ENCODE measurements at regions not wholly inside any gene's neighbourhood (a gene's known extent, or its start where the extent isn't known, plus 50 kb on each side); places are given as distances from the start of the nearest gene placed in this dataset.
A peak's percentile ranks its signal among the peaks of the same experiment; 100 is the strongest.

- no peak overlapping the region for H3K27ac ChIP-seq
- intact Hi-C loops (cut with DNase I), result no loop called here
- peaks cover 12 to 20% of the 10 kb centered on the region in 2 donors for H3K4me1 ChIP-seq
- 35 to 47% methylated on average over 5 of the region's 5 CpGs for WGBS, 2 donors
- DNase-seq, result peak; percentile 22 to 59
- H3K36me3 ChIP-seq, result no peaks in the 10 kb centered on the region
- no peak overlapping the region for H3K4me3 ChIP-seq (replicated peaks in 1 of 3)
- no peak for TF ChIP-seq POLR2A (IDR thresholded peaks at IDR 0.05)
- TF ChIP-seq CTCF (IDR thresholded peaks at IDR 0.05), result no peak
- no peaks in the 10 kb centered on the region for H3K9me3 ChIP-seq
- H3K27me3 ChIP-seq, result no peaks in the 10 kb centered on the region
Observed at GRCh38 chr7:46175221-46175620, 254.1 kb upstream of the IGFBP3 start.

GRCh38 chr7:46174196-46174580, 253.1 kb upstream of the IGFBP3 start:
- Histone ChIP-seq H3K4me1 (peaks cover 12 to 20% of the 10 kb centered on the region in 2 donors), H3K9me3 (no peaks in the 10 kb centered on the region), H3K4me3 (replicated peaks in 1 of 3) (no peak overlapping the region), H3K27ac (peak overlapping the region in 1 of 3 donors; percentile 2), H3K27me3 (no peaks in the 10 kb centered on the region), H3K36me3 (no peaks in the 10 kb centered on the region)
- intact Hi-C loops (cut with DNase I), result no loop called here
- WGBS, 2 donors, result 50 to 62% methylated on average over 2 of the region's 2 CpGs
- TF ChIP-seq POLR2A (IDR thresholded peaks at IDR 0.05) (no peak), CTCF (IDR thresholded peaks at IDR 0.05) (no peak)
- no peak for DNase-seq

GRCh38 chr7:46173476-46174195, 252.6 kb upstream of the IGFBP3 start:
- Histone ChIP-seq H3K9me3 (no peaks in the 10 kb centered on the region), H3K27ac (peak overlapping the region in 2 of 3 donors; percentile 2 to 7), H3K4me1 (peaks cover 12 to 20% of the 10 kb centered on the region in 2 donors), H3K27me3 (no peaks in the 10 kb centered on the region), H3K36me3 (no peaks in the 10 kb centered on the region), H3K4me3 (replicated peaks in 1 of 3) (no peak overlapping the region)
- WGBS, 2 donors, result 42 to 43% methylated on average over 14 of the region's 14 CpGs
- TF ChIP-seq POLR2A (IDR thresholded peaks at IDR 0.05) (no peak), CTCF (IDR thresholded peaks at IDR 0.05) (no peak)
- peak; percentile 54 to 74 for DNase-seq
- intact Hi-C loops (cut with DNase I), result no loop called here

GRCh38 chr7:46170792-46171191, 249.7 kb upstream of the IGFBP3 start:
- 48 to 67% methylated on average over 1 of the region's 1 CpG for WGBS, 2 donors
- Histone ChIP-seq H3K36me3 (no peaks in the 10 kb centered on the region), H3K27ac (no peak overlapping the region), H3K9me3 (no peaks in the 10 kb centered on the region), H3K27me3 (no peaks in the 10 kb centered on the region), H3K4me3 (replicated peaks in 1 of 3) (no peak overlapping the region), H3K4me1 (peaks cover 12 to 20% of the 10 kb centered on the region in 2 donors)
- intact Hi-C loops (cut with DNase I), result no loop called here
- TF ChIP-seq POLR2A (IDR thresholded peaks at IDR 0.05), result no peak
- DNase-seq, result no peak

- WGBS, 2 donors, result 74 to 80% methylated on average over 6 of the region's 6 CpGs
Observed at GRCh38 chr7:46170021-46170420, 248.9 kb upstream of the IGFBP3 start.

More at GRCh38 chr7:46170021-46170420, 248.9 kb upstream of the IGFBP3 start:
- Histone ChIP-seq H3K9me3 (no peaks in the 10 kb centered on the region), H3K36me3 (no peaks in the 10 kb centered on the region), H3K27me3 (no peaks in the 10 kb centered on the region), H3K4me3 (replicated peaks in 1 of 3) (no peak overlapping the region), H3K27ac (no peak overlapping the region), H3K4me1 (peaks cover 12 to 16% of the 10 kb centered on the region in 2 donors)
- no peak for DNase-seq
- TF ChIP-seq POLR2A (IDR thresholded peaks at IDR 0.05) (no peak), CTCF (IDR thresholded peaks at IDR 0.05) (no peak)
- intact Hi-C loops (cut with DNase I), result no loop called here

Measured in thyroid gland (tissue), 4 donors.